HG02610 (cell line): ENCODE measurements at regions not wholly inside any gene's neighbourhood (a gene's known extent, or its start where the extent isn't known, plus 50 kb on each side); places are given as distances from the start of the nearest gene placed in this dataset.

ENCODE experiments used
- ATAC-seq: cut with Tn5 transposase; IDR thresholded peaks from one replicate; pipeline ENCODE4 v1.9.1; 2021; ENCODE audit warnings: mild to moderate bottlenecking, moderate library complexity; ENCODE audit not compliant: unreplicated experiment

DNA sequence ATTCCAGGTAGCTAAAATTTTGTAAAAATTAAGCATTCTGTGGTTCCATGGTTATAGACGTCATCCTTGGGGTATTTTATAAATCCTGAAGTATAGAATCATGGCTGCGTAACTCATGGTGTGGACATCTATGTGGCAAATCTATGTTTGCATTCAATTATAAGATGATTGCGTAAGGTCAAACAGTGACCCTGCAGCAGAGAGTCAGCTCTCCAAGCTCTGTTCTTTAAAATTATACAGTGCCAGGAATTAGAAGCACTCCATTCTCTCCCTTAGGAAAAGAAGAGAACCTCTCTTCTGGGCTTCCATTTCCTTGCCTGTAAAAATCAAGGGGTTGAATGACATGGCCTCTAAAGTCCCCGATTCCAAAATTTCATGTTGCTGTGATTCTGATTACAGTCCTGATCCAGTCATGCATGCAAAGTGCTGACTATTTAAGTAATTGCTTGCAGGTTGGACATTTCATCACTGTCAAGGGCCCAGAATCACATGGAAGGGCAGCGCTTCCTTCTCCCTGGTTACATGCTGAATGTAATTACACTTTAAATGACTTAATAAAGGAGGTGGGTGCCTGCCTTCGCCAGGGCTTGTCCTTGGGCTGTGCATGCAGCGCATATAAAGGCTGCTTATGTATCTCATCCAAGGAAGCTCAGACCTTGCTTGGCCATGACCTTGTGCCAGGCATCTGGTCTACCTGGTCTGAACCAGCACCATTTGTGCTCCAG, 550.7 kb downstream of the TYW1 start:
- ATAC-seq: no peak

DNA sequence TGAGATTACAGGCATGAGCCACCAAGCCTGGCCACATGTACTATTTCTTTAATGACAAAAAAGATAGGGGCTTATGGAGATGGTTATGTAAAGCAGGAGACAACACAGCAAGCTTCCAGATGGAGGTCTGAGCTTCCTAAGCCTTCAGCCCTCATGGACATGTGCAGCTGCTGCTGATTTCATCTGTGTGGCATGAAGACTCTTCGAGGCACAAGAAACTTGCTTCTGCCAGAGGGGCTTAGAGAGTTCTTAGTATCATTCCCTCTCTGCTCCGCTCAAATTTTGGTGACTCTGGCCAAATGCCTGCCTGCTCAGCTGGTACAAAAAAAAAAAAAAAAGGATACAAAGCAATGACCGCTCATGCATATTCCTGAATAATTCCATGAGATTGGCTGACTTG, 552.5 kb downstream of the TYW1 start:
- ATAC-seq: no peak

- ATAC-seq: no peak
These were observed 554.3 kb downstream of the TYW1 start for GRCh38 chr7:67550801-67551436.

DNA sequence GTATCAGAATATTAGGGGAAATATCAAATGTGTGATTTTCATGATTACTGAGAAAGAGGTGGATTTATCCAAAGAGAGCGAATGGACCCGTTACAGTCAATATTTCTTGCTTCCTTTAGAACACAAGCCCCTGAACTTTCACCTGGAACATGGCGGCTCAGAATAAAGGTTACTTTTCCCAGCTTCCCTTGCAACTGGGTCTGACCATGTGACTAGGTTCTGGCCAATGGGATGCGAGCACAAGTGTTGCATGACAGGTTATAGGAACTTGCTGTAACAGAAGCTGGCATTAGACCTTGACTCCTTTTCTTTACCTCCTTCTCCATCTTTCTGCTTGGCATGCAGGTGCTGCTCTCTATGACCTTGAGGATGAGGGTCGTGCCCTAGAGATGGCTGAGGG, 556.1 kb downstream of the TYW1 start:
- ATAC-seq: no peak

DNA sequence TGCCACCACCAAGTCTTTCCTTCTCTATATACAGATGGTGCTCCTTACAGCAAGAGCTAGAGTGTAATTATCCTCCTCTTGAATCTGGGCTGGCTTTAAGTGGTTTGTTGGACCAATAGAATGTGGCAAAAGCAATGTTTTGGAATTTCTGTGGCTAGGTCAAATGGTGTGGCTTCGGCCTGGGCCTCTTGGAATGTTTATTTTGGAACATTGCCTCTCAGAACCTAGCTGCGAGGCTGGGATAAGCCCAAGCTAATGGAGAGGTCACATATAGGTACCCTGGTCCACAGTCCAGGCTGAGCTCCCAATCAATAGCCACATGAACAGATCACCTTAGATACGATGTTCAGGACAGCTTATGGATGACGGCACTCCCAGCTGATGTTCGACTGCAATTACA, 556.7 kb downstream of the TYW1 start:
- ATAC-seq: no peak

GRCh38 chr7:67554986-67555385, 558.4 kb downstream of the TYW1 start:
- no peak for ATAC-seq

- ATAC-seq: no peak
These were observed 568.3 kb downstream of the TYW1 start for GRCh38 chr7:67564959-67565358.

- no peak for ATAC-seq
These were observed 569.5 kb downstream of the TYW1 start for GRCh38 chr7:67566101-67566500.

DNA sequence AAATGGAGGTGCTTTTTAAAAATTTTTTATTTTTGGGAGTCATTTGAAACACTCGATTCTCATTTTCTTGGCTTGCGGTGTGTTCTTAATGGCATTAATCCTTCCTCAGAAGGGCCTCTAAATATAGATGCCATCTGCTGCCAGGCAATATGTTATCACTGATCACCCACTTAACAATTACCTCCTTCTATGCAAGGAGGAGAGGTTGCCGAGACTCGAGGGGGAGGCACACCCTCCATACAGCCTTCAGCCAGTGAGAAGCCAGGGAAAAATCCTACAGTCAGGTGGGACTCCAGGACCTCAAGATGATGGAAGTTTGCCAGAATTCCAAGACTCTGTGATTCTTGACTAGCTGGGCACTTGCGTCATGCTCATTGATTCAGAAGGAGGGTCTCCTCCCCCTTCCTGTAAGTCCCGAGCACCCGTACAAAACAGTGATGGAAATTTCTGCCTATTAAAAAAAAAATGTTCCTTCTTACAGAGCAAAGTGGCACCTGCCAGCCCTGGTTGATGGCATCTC, 574.5 kb downstream of the TYW1 start:
- no peak for ATAC-seq

DNA sequence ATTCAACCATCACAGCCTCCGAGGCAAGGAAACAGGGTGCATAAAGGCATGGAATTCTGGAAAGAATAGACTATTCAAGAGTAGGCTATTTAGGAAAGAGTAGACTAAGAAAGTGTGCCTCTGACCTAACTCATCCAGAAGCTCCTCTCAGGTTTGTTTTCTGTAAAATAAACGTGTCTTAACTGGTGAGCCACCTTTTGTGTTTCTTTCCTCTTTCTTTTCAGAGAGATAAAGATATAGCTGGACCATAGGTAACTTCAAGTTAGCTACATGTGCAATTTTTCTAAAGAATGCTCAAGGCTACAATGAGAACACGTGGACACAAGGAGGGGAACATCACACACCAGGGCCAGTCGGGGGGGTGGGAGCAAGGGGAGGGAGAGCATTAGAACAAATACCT, 577.0 kb downstream of the TYW1 start:
- no peak for ATAC-seq

DNA sequence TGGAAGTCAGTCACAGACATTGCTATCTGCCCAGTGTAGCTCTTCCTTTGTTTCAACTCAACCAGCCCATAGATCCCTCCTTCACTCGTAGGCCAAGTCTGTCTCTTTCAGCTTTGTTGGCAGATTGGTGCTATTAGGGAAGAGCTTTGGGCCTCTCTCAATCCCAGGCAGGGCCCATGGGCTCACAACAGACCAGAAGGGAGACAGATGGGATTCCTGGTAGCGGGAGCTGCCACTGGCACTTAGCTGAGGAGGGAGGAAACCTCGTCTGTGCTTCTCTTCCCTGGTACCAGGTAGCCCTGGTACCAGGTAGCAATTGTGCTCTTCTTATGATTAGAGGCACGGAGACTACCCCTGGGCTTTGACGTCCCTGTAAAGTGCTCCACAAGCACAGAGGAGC, 592.0 kb downstream of the TYW1 start:
- ATAC-seq: no peak

DNA sequence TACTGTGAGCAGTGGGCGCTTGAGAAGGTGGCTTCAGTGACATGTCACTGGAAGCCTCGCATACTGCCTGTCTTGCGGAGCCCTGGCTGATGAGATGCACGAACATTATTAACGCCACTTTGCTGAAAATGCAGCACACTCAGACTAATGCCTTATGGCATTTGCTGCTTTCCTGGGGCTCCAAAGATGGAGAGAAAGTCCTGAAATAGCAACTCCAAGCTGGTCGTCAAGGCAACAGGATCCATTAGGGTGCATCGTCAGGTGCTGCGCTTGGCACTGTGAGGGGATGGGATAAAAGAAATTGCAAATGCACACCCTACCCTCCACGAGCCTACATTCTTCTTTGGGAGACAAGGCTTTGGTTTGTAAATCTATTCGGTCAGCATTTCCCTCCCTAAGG, 592.5 kb downstream of the TYW1 start:
- ATAC-seq: no peak

GRCh38 chr7:67590649-67591048, 594.0 kb downstream of the TYW1 start:
- no peak for ATAC-seq

DNA sequence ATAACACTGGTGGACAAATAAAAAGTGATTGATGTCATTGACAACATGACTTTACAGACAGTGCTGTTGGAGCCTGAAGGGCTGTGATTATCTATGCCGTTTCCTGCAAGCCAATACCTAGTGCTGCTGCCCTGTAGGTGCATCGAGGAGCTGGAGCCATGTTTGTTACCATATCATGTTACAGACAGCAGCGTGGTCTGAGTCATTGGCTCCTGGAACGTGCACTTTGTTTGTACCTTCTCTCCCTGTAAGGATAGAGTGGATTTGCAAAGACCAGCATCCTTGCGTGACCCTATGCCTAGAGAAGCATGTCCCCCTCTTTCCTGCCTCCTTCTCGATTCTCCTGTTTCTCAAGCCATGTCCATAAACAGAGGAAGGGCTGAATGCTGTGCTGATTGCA, 597.2 kb downstream of the TYW1 start:
- no peak for ATAC-seq

DNA sequence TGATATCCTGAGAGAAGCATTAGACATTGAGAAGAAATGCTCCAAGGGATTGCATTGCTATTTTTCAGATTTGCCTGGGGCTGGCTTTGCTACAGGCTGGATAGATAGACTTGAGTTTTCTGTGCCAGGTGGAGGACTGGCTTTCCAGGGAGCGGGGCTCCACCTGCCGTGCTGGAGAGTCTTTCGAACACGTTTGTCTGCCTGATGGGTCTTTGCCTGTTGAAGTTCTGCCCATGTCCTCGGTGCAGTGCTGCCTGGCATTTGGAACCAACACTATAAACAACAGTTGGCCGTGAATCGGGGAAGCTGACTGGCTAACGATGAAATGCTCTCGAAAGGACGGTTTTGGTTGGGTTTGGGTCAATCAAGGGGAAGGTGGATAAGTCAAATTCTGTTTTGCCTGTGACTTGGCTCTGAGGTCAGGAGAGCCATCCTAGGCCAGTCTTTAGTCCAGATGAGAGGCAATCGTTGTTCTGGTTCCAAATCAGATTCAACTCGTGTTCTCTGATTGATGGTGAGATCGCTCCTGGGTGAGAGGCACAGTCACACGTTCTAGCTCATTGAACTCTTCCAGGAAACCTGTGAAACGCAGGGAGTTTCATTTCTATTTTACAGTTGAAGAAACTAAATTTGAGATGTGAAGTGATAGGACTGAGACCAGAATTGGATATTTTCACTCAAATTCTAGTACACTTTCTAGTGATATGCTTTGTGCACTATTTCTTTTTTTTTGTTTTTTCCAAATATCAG, 599.0 kb downstream of the TYW1 start:
- no peak for ATAC-seq

DNA sequence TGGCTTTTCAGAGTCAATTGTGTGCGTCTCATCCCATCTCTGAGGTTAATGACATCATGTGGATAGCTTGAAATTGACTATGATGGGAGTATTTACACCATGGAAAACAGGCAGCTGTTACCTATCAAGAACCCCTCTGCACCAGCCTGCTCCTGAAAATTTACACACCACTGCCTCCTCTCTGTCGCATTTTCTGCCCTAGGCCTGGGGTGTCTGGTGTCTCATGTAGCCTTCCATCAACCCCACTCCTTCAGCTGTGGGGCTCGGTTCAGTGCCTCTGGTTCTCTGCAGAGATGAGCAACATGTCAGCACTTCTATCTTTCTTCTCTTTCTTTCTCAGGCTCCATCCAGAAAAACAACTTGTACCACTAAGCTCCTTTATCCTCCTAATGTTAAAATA, 600.5 kb downstream of the TYW1 start:
- no peak for ATAC-seq

DNA sequence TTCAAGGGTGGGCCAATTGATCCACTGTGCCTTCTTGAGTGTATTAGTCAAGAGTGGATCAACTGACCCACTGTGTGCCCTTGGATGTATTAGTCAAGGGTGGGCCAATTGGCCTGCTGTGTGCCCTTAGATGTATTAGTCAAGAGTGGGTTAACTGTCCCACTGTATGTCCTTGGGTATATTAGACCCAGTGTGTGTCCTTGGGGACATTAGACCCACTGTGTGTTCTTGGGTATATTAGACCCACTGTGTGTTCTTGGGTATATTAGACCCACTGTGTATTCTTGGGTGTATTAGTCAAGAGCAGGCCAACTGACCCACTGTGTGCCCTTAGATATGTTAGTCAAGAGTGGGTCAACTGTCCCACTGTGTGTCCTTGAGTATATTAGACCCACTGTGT, 601.8 kb downstream of the TYW1 start:
- ATAC-seq: no peak

DNA sequence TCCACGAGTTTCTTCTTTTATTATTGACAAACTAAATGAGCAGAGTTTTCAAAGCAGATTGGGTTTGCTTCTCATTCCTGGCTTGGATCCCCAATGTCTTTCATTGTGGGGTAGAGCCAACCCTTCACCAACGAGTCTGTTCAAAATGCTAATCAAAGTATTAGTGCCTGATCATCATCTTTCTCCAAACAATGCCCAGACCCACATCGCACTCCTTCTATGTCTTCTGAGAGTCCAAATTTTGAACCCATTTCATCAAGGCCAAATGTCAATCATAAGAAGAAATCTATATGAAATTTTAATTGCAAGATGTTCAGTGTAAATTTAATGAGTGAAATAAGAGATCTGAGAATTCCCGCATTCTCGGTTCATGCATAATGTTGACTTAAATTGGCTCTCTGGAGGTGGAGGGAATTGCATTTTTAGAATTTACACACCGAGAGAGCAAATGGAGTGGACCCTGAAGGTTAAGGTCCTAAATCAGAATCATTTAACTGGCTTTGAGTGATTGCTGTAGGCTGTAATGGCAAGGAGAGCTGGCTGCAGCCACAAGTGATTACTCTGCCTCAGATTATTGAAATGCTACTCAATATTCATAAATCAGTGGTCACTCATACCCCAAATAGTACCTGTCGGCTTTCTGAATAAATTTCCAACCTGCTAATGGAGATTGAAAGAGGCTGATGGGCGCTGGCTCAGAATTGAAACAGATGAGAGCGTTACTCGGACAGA, 602.9 kb downstream of the TYW1 start:
- no peak for ATAC-seq

DNA sequence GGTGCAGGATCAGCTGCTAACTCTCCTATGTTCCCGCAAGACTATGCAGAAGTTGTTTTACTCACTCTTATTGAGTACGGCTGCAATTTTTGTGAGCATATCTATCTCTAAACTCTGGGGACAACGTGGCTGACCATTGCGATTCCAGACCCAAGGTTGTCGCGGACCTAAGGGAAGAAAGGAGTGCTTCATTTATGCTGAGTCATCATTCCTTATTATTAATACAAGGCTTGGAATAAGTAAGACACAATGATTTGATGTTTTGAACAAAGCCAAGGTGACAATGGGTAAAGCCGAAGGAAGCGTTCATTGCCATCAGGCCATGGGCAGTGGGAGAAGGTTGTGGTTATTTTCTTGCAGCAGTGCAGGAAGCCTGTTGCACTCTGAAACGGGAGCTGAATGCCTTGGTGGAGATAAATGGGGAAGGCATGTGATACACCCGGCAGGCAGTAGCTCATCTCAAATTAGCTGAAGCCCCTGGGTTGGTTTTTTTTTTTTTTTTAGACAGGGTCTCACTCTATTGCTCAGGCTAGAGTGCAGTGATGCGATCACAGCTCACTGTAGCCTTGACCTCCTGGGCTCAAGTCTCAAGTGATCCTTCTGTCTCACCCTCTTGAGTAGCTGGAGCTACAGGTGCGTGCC, 605.7 kb downstream of the TYW1 start:
- no peak for ATAC-seq

DNA sequence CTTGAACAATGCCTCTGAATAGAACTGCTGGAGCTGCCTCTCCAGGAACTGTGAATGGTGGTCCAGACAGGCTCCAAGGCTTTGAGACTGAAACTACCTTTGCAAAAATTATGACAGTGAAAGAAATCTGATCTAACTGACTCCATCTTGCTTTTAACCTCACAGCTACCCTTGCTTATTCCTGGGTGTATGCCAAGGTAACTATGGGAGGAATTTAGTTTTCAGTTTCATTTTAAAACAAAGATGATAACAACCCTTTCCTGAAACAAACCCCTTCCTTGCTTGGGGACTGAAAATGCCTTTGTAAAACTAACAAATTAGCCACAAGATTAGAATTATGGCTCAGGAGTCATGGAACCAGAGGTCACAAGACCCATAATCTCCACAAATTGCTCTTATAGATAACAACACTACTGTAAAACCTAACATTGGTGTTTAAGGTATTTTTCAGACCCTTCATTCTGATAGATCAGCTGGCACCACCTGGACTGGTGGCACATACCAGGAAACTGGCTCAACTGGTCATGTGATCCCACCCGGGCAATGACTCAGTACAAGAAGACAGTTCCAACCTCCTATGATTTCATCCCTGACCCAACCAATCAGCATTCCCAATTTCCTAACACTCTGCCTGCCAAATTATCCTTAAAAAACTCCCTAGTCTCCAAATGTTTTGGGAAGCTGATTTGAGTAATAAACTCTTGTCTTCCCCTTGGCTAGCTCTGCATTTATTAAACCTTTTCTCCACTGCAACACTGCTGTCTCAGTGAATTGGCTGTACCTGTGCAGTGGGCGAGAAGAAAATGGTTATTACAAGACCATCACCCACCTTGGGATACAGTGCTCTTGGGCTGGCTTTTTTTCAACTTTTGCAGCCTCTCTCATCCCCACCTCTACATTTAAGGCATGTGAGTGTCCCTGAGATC, 608.1 kb downstream of the TYW1 start:
- ATAC-seq: no peak
